Left lung (tissue), 4 donors: ENCODE measurements at regions not wholly inside any gene's neighbourhood (a gene's known extent, or its start where the extent isn't known, plus 50 kb on each side); places are given as distances from the start of the nearest gene placed in this dataset.
A peak's percentile ranks its signal among the peaks of the same experiment; 100 is the strongest.

Experiments
- ATAC-seq: fragments of 200-7000 bp; cut with Tn5 transposase; one replicate; pipeline ENCODE4 v1.9.1; 2020; ENCODE audit warnings: moderate library complexity
- DNase-seq, 4 donors: peaks; one replicate each; pipeline ENCODE4 v3.0.0-alpha.2; 2013 to 2020
- H3K27ac ChIP-seq, 2 donors: fragments of 200-600 bp; sonication (generic) in 1 of 2; one replicate each; pipeline versions ENCODE4 v1.5.0 to v1.8.0; 2020 to 2021
- H3K27me3 ChIP-seq, 2 donors: fragments of 200-600 bp; sonication (generic) in 1 of 2; one replicate each; pipeline versions ENCODE4 v1.5.0 to v1.8.0; 2020 to 2021
- H3K36me3 ChIP-seq, 2 donors: fragments of 200-600 bp; sonication (generic) in 1 of 2; one replicate each; pipeline versions ENCODE4 v1.5.0 to v1.8.0; 2020 to 2021
- H3K4me1 ChIP-seq, 2 donors: fragments of 200-600 bp; one replicate each; pipeline ENCODE4 v1.8.0; 2021
- H3K4me3 ChIP-seq, 2 donors: fragments of 200-600 bp; sonication (generic) in 1 of 2; one replicate each; pipeline versions ENCODE4 v1.5.0 to v1.8.0; 2020 to 2021; ENCODE audit warnings: mild to moderate bottlenecking in 1 of 2
- H3K9me3 ChIP-seq, 2 donors: fragments of 200-600 bp; sonication (generic) in 1 of 2; one replicate each; pipeline versions ENCODE4 v1.5.0 to v1.8.0; 2020 to 2021
- intact Hi-C, 2 donors: fragments of 100-400 bp; cut with DNase I; formaldehyde crosslinking; loops; one replicate each; pipeline versions ENCODE4 v1.11.2 to v1.14.2; 2022
- TF ChIP-seq, protein P1 (sequence below), 2 donors: fragments of 200-600 bp; sonication (generic) in 1 of 2; IDR thresholded peaks; one replicate each; pipeline versions ENCODE4 v1.5.0 to v1.8.0; 2021; ENCODE audit warnings: antibody characterized with exemption in 2 of 2
- donor health status: DM: no; HTN: yes; CAD: no.
- donor health status: DM: no; HTN: no; CAD: no.

DNA sequence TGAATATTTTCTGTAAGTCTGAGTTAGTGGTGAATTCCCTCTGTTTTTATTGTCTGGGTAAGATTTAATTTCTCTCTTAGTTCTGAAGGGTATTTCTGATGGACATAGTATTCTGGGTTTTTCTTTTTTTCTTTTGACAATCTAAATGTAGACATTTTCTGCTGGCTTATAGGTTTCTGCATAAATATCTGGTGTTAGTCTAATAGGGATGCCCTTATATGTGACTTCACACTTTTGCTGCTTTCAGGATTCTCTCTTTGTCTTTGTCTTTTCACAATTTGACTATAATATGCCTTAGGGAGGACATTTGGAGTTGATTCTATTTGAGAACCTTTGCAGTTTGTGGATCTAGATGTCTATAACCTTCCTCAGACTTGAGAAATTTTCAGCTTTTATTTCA is 667.2 kb downstream of the EPHA7 start:
- no peak for ATAC-seq
- Histone ChIP-seq H3K4me3 (no peak overlapping the region), H3K27me3 (no peaks in the 10 kb centered on the region), H3K4me1 (no peaks in the 10 kb centered on the region), H3K9me3 (peaks cover 0 to 22% of the 10 kb centered on the region in 2 donors), H3K36me3 (no peaks in the 10 kb centered on the region), H3K27ac (no peak overlapping the region)
- DNase-seq, result no peak
- TF ChIP-seq, protein P1, sequence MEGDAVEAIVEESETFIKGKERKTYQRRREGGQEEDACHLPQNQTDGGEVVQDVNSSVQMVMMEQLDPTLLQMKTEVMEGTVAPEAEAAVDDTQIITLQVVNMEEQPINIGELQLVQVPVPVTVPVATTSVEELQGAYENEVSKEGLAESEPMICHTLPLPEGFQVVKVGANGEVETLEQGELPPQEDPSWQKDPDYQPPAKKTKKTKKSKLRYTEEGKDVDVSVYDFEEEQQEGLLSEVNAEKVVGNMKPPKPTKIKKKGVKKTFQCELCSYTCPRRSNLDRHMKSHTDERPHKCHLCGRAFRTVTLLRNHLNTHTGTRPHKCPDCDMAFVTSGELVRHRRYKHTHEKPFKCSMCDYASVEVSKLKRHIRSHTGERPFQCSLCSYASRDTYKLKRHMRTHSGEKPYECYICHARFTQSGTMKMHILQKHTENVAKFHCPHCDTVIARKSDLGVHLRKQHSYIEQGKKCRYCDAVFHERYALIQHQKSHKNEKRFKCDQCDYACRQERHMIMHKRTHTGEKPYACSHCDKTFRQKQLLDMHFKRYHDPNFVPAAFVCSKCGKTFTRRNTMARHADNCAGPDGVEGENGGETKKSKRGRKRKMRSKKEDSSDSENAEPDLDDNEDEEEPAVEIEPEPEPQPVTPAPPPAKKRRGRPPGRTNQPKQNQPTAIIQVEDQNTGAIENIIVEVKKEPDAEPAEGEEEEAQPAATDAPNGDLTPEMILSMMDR (IDR thresholded peaks at IDR 0.05), result no peak
- intact Hi-C loops, result no loop called here

DNA sequence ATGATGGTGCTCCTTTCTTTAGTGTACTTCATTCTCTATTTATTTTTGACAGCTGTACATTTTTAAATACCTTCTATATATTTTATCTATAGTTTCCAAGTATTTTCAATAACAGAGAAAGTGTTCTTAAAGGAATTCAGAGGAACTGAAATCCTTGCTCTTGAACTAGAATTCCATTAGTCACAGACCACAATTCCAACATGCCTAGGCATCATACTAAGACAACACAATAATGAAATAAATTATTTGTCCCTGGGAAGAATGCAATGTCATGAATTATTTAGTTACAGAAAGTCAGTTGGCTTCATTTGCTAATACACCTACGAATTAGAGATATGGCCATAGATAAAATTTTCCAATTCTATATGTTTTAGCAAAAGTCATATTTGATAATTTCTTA is 671.2 kb downstream of the EPHA7 start:
- DNase-seq, result no peak
- no peak overlapping the region for H3K27ac ChIP-seq
- intact Hi-C loops, result no loop called here
- no peak for ATAC-seq
- H3K36me3 ChIP-seq, result no peaks in the 10 kb centered on the region
- H3K4me1 ChIP-seq, result no peaks in the 10 kb centered on the region
- TF ChIP-seq, protein P1 (IDR thresholded peaks at IDR 0.05), result no peak
- no peak overlapping the region for H3K4me3 ChIP-seq
- H3K9me3 ChIP-seq, result peaks cover 0 to 19% of the 10 kb centered on the region in 2 donors
- H3K27me3 ChIP-seq, result no peaks in the 10 kb centered on the region

DNA sequence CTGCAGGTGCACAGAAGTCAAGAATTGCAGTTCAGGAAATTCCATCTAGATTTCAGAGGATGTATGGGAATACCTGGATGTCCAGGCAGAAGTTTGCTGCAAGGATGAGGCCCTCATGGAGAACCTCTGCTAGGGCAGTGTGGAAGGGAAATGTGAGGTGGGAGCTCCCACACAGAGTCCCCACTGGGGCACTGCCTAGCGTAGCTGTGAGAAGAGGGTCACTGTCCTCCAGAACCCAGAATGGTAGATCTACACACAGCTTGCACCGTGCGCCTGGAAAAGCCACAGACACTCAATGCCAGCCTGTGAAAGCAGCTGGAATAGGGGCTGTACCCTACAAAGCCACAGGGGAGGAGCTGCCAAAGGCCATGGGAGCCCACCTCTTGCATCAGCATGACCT is 681.4 kb downstream of the EPHA7 start:
- TF ChIP-seq, protein P1 (IDR thresholded peaks at IDR 0.05), result no peak
- H3K36me3 ChIP-seq, result no peaks in the 10 kb centered on the region
- H3K27me3 ChIP-seq, result no peaks in the 10 kb centered on the region
- no peak overlapping the region for H3K4me3 ChIP-seq
- peaks cover 0 to 10% of the 10 kb centered on the region in 2 donors for H3K9me3 ChIP-seq
- intact Hi-C loops, result no loop called here
- H3K4me1 ChIP-seq, result no peaks in the 10 kb centered on the region
- no peak for ATAC-seq
- DNase-seq, result no peak
- H3K27ac ChIP-seq, result no peak overlapping the region

DNA sequence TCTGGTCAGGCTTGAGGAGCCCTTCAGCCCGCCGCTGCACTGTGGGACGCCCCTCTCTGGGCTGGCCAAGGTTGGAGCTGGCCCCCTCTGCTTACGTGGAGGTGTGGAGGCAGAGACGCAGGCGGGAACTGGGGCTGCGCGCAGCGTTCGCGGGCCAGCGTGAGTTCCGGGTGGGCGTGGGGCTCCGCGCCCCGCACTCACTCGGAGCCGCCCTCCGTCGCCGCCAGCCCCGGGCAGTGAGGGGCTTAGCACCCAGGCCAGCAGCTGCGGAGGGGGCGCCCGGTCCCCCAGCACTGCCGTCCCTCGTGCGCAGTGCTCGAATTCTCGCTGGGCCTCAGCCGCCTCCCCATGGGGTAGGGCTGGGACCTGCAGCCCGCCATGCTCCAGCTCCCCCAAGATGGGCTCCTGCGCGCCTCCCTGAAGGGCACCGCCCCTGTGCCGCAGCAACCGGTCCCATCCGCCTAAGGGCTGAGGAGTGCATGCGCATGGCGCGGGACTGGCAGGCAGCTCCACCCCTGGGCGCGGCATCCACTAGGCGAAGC is 695.9 kb downstream of the EPHA7 start:
- Histone ChIP-seq H3K27ac (no peak overlapping the region), H3K36me3 (no peaks in the 10 kb centered on the region), H3K9me3 (peaks cover 0 to 29% of the 10 kb centered on the region in 2 donors), H3K27me3 (no peaks in the 10 kb centered on the region), H3K4me3 (no peak overlapping the region), H3K4me1 (no peaks in the 10 kb centered on the region)
- no peak for ATAC-seq
- DNase-seq, result peak in 1 of 4 donors; percentile 78
- TF ChIP-seq, protein P1 (IDR thresholded peaks at IDR 0.05), result no peak
- intact Hi-C loops, result no loop called here

DNA sequence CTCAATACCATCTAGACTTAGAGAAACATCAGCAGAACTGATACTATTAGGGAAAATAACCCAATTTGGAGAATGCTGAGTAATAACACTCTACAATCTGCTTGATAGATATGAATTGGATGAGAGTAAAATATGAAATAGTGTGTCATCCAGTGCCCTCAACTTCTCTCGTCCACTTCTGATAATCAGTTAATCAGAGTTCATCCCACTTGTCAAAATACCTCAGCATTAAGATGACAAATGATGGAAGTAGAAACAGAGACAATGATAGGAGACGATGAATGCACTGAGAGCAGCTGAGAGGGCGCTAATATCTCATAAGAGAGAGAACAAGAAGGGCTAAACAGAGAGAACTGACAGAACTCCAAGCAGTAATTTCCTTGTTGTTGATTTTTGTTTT is 699.6 kb downstream of the EPHA7 start:
- Histone ChIP-seq H3K4me3 (no peak overlapping the region), H3K27ac (no peak overlapping the region), H3K4me1 (no peaks in the 10 kb centered on the region), H3K9me3 (peaks cover 0 to 28% of the 10 kb centered on the region in 2 donors), H3K27me3 (no peaks in the 10 kb centered on the region), H3K36me3 (no peaks in the 10 kb centered on the region)
- intact Hi-C loops, result no loop called here
- TF ChIP-seq, protein P1 (IDR thresholded peaks at IDR 0.05), result no peak
- DNase-seq (no peak), ATAC-seq (no peak)
